LNCaP clone FGC (cell line): ENCODE measurements at regions not wholly inside any gene's neighbourhood (a gene's known extent, or its start where the extent isn't known, plus 50 kb on each side); places are given as distances from the start of the nearest gene placed in this dataset.

Experiments
- DNase-seq: peaks from one replicate; pipeline ENCODE4 v3.0.0-alpha.2; 2011; ENCODE audit warnings: low read depth
- H3K4me3 ChIP-seq: 2 replicates; pipeline ENCODE4 v1.5.1; 2011; ENCODE audit warnings: mild to moderate bottlenecking, low read depth, low read length, control low read depth
- TF ChIP-seq, protein P1 (sequence below): IDR thresholded peaks from 2 replicates; pipeline ENCODE4 v1.5.1; 2012; ENCODE audit warnings: mild to moderate bottlenecking; ENCODE audit not compliant: control insufficient read depth, insufficient read depth; ENCODE audit errors: extremely low read depth

DNA sequence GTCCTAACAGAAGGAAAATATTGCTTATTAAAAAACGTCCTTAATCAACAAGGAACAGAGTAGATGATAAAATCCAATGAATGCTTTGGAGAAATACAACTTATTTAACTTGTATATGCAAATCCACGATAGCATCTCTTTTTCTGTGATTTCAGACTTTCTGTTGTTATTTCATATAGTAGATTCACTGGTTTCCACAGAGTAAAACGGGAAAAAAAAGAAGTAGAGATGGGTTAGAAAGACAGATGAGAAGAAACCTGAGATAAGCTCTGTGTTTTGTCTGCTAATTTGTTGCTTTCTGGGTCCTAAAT is 447.7 kb downstream of the RERGL start:
- TF ChIP-seq, protein P1, sequence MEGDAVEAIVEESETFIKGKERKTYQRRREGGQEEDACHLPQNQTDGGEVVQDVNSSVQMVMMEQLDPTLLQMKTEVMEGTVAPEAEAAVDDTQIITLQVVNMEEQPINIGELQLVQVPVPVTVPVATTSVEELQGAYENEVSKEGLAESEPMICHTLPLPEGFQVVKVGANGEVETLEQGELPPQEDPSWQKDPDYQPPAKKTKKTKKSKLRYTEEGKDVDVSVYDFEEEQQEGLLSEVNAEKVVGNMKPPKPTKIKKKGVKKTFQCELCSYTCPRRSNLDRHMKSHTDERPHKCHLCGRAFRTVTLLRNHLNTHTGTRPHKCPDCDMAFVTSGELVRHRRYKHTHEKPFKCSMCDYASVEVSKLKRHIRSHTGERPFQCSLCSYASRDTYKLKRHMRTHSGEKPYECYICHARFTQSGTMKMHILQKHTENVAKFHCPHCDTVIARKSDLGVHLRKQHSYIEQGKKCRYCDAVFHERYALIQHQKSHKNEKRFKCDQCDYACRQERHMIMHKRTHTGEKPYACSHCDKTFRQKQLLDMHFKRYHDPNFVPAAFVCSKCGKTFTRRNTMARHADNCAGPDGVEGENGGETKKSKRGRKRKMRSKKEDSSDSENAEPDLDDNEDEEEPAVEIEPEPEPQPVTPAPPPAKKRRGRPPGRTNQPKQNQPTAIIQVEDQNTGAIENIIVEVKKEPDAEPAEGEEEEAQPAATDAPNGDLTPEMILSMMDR: no peak
- H3K4me3 ChIP-seq: no peak overlapping the region
- no peak for DNase-seq

DNA sequence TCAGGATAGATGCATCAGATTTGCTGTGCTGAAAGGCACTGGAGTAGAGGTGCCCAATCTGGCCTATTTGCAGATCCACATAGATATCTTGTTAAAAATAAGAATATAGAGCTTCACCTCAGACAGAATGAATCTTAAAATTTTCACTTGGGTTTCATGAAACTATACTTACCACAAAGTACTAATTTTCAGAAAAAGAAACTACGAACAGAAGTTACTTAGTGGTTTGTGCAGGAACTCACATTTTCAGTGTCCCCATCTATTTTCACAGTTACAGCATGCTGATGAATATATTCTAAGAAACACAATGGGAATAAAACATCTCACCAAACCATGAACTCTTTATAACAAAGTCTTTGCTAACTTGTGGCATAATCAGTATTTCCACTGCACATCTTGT is 449.4 kb downstream of the RERGL start:
- DNase-seq: no peak
- TF ChIP-seq, protein P1: no peak
- no peak overlapping the region for H3K4me3 ChIP-seq

DNA sequence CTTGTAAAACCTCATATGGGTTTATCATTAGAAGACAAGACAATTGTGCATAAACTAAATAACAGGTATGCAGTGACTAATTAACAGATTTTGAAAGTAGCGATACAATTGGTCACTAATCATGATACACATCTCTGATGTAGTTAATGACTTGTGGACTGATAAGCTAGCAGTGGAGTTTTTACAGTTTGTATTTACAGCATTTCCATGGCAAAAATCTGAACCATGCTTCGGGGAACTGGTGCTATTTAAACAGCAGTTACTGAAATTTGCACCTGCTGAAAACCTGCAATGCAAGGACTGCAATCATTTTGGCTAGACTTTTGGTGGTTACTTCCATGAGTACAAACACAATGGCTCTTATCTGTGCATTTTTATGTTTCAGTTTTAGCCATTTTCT is 471.2 kb downstream of the RERGL start:
- TF ChIP-seq, protein P1: no peak
- no peak overlapping the region for H3K4me3 ChIP-seq
- DNase-seq: no peak

DNA sequence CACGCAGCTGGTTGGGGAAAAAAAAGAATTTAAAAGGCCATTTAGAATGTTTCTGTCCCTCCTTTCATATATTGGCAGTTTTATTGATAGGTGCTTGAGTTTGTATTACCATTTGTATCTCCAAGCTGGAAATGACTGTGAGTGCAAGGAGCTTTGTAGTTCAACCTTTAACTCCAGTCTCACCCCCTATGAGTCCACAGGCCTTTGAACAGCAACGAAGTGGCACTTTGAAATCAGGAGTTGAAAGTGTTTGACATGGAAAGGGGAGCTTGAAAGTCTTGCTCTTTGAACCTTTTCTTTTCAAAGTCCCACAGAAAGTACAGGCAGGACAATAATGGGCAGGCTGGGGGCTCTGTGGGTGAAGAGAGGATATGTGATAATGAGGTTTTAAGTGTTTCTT is 480.3 kb downstream of the RERGL start:
- no peak overlapping the region for H3K4me3 ChIP-seq
- no peak for DNase-seq
- TF ChIP-seq, protein P1: no peak

DNA sequence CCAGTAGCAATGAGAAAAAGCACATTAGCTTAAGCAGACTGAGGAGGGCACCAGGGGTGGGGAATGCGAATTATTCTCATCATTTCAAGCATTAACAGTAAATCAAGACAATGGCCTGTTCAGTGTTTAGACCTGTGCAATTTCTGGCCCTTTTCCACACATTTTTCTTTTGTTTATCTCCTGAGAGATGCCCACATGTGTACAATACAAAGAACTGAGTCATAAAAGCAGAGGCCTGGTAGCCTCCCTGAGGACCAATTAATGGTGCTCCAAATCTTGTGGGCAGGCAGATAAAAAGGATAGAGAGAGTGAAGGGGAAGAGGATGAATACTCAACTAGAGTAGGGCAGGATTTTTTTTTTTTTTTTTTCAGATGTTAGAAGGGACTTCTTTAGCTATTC is 480.8 kb downstream of the RERGL start:
- no peak overlapping the region for H3K4me3 ChIP-seq
- DNase-seq: no peak
- TF ChIP-seq, protein P1: no peak

DNA sequence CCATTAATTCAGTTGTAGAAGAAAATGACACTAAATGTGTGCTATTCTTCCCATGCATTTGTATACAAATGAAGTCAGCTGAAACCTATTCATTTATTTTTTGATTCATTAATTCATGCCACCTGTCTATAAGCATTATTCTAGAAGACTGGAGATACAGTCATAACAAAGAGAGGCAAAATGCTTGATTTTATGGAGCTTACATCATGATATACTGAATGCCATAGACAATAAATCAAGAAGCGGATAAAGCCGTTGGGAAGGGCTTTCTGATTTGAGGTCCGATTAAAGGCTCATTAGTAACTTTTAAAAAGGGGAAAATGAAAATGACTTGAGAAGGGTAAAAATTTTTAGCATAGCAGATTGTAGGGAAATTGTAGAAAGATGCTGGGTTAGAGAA is 494.9 kb downstream of the RERGL start:
- TF ChIP-seq, protein P1: no peak
- DNase-seq: no peak
- no peak overlapping the region for H3K4me3 ChIP-seq

DNA sequence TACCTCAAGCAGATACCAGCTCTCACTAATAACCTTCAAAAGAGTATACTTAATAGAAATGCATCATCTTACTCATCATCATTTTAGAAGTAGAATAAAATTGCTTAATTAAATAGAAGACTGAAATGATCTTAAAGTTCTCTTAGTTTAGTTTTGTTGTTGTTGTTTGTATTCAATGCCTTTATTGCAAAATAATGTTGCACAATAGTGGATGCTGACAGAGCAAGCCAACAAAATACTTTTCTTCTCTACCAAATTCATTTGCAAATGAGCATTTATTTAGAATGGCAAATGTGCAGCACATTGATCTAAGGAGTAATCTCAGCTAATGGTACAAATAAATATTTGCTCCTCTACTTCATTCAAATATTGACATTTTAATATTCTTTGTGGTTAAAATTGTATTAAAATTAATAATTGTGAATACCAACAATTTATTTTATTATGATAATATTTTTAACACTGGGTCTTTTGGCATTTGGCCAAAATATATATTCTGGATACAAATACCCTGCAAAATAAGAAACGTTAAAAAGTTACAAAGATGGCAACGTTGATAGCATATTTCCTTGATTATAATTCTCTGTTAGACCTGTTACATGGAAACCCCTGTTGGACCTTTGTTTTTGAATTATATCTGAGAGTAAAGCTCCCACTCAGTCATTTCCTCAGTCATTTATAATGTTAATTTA is 496.1 kb downstream of the RERGL start:
- TF ChIP-seq, protein P1: no peak
- DNase-seq: no peak
- no peak overlapping the region for H3K4me3 ChIP-seq
